ENCODE measurements at regions not wholly inside any gene's neighbourhood (a gene's known extent, or its start where the extent isn't known, plus 50 kb on each side); places are given as distances from the start of the nearest gene placed in this dataset.

DNA sequence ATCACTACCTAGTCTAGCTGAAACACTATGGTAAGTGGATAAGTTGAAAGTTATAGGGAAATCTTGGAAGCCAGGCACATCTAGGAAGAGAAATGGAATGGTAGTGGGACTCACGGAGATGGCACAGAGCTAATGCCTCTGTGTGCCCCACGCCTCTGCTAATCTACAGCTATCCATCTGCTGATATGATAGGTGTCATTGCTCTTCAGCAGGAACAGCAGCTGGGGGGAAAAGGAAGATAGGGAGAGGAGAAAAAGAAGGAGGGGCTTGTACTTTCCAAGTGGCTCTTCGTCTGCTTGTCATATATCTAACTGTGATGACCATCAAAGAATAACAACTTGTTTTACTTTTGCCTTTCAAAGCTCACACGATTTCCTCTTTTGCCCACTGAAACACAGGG lies 1199.1 kb upstream of the SORCS1 start:
- TF ChIP-seq ZNF621 (tag by site-specific recombination; IDR thresholded peaks at IDR 0.05) (no peak), ZNF292 (tag by site-specific recombination; IDR thresholded peaks at IDR 0.05; ENCODE audit: borderline replicate concordance, low read depth) (no peak), REPIN1 (tag by site-specific recombination; IDR thresholded peaks at IDR 0.05; ENCODE audit: low read depth) (no peak), MYNN (tag by site-specific recombination; IDR thresholded peaks at IDR 0.05; ENCODE audit: borderline replicate concordance) (no peak), MZF1 (tag by site-specific recombination; IDR thresholded peaks at IDR 0.05; ENCODE audit: borderline replicate concordance) (no peak)
- TF ChIP-seq, protein P1, sequence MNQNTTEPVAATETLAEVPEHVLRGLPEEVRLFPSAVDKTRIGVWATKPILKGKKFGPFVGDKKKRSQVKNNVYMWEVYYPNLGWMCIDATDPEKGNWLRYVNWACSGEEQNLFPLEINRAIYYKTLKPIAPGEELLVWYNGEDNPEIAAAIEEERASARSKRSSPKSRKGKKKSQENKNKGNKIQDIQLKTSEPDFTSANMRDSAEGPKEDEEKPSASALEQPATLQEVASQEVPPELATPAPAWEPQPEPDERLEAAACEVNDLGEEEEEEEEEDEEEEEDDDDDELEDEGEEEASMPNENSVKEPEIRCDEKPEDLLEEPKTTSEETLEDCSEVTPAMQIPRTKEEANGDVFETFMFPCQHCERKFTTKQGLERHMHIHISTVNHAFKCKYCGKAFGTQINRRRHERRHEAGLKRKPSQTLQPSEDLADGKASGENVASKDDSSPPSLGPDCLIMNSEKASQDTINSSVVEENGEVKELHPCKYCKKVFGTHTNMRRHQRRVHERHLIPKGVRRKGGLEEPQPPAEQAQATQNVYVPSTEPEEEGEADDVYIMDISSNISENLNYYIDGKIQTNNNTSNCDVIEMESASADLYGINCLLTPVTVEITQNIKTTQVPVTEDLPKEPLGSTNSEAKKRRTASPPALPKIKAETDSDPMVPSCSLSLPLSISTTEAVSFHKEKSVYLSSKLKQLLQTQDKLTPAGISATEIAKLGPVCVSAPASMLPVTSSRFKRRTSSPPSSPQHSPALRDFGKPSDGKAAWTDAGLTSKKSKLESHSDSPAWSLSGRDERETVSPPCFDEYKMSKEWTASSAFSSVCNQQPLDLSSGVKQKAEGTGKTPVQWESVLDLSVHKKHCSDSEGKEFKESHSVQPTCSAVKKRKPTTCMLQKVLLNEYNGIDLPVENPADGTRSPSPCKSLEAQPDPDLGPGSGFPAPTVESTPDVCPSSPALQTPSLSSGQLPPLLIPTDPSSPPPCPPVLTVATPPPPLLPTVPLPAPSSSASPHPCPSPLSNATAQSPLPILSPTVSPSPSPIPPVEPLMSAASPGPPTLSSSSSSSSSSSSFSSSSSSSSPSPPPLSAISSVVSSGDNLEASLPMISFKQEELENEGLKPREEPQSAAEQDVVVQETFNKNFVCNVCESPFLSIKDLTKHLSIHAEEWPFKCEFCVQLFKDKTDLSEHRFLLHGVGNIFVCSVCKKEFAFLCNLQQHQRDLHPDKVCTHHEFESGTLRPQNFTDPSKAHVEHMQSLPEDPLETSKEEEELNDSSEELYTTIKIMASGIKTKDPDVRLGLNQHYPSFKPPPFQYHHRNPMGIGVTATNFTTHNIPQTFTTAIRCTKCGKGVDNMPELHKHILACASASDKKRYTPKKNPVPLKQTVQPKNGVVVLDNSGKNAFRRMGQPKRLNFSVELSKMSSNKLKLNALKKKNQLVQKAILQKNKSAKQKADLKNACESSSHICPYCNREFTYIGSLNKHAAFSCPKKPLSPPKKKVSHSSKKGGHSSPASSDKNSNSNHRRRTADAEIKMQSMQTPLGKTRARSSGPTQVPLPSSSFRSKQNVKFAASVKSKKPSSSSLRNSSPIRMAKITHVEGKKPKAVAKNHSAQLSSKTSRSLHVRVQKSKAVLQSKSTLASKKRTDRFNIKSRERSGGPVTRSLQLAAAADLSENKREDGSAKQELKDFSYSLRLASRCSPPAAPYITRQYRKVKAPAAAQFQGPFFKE (tag by site-specific recombination; IDR thresholded peaks at IDR 0.05; ENCODE audit: borderline replicate concordance) = no peak
- TF ChIP-seq, protein P2, sequence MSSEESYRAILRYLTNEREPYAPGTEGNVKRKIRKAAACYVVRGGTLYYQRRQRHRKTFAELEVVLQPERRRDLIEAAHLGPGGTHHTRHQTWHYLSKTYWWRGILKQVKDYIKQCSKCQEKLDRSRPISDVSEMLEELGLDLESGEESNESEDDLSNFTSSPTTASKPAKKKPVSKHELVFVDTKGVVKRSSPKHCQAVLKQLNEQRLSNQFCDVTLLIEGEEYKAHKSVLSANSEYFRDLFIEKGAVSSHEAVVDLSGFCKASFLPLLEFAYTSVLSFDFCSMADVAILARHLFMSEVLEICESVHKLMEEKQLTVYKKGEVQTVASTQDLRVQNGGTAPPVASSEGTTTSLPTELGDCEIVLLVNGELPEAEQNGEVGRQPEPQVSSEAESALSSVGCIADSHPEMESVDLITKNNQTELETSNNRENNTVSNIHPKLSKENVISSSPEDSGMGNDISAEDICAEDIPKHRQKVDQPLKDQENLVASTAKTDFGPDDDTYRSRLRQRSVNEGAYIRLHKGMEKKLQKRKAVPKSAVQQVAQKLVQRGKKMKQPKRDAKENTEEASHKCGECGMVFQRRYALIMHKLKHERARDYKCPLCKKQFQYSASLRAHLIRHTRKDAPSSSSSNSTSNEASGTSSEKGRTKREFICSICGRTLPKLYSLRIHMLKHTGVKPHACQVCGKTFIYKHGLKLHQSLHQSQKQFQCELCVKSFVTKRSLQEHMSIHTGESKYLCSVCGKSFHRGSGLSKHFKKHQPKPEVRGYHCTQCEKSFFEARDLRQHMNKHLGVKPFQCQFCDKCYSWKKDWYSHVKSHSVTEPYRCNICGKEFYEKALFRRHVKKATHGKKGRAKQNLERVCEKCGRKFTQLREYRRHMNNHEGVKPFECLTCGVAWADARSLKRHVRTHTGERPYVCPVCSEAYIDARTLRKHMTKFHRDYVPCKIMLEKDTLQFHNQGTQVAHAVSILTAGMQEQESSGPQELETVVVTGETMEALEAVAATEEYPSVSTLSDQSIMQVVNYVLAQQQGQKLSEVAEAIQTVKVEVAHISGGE (tag by site-specific recombination; conservative IDR thresholded peaks at IDR 0.05; ENCODE audit: low read depth) = no peak
- TF ChIP-seq, protein P3, sequence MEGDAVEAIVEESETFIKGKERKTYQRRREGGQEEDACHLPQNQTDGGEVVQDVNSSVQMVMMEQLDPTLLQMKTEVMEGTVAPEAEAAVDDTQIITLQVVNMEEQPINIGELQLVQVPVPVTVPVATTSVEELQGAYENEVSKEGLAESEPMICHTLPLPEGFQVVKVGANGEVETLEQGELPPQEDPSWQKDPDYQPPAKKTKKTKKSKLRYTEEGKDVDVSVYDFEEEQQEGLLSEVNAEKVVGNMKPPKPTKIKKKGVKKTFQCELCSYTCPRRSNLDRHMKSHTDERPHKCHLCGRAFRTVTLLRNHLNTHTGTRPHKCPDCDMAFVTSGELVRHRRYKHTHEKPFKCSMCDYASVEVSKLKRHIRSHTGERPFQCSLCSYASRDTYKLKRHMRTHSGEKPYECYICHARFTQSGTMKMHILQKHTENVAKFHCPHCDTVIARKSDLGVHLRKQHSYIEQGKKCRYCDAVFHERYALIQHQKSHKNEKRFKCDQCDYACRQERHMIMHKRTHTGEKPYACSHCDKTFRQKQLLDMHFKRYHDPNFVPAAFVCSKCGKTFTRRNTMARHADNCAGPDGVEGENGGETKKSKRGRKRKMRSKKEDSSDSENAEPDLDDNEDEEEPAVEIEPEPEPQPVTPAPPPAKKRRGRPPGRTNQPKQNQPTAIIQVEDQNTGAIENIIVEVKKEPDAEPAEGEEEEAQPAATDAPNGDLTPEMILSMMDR (tag by site-specific recombination; IDR thresholded peaks at IDR 0.05) = no peak
